A673 (cell line): ENCODE measurements at regions not wholly inside any gene's neighbourhood (a gene's known extent, or its start where the extent isn't known, plus 50 kb on each side); places are given as distances from the start of the nearest gene placed in this dataset.

Experiments
- CTCF ChIP-seq: fragments of 300-800, 200-600 bp; sonication (generic); conservative IDR thresholded peaks from 2 replicates; pipeline ENCODE4 v1.5.1; 2017; ENCODE audit warnings: low read depth, mild to moderate bottlenecking, antibody characterized with exemption, low read length, moderate library complexity, mixed read lengths
- EZH2 ChIP-seq: fragments of 200-600 bp; sonication (generic); IDR thresholded peaks from 2 replicates; pipeline ENCODE4 v1.6.1; 2017; ENCODE audit warnings: borderline replicate concordance, low read depth, mild to moderate bottlenecking, mixed read lengths, antibody characterized with exemption, low read length; ENCODE audit not compliant: poor library complexity, severe bottlenecking

GRCh38 chr2:153152036-153152435 is 326.5 kb downstream of the RPRM start:
- TF ChIP-seq CTCF: no peak
- no peak for TF ChIP-seq EZH2
